NCI-H1694 treated with DMSO at 0.1 percent for 48 hours (cell line): ENCODE measurements at regions not wholly inside any gene's neighbourhood (a gene's known extent, or its start where the extent isn't known, plus 50 kb on each side); places are given as distances from the start of the nearest gene placed in this dataset.

Experiments used
- DNase-seq: peaks from one replicate; lab custom pipeline; 2025; lab: John Stamatoyannopoulos, UW

DNA sequence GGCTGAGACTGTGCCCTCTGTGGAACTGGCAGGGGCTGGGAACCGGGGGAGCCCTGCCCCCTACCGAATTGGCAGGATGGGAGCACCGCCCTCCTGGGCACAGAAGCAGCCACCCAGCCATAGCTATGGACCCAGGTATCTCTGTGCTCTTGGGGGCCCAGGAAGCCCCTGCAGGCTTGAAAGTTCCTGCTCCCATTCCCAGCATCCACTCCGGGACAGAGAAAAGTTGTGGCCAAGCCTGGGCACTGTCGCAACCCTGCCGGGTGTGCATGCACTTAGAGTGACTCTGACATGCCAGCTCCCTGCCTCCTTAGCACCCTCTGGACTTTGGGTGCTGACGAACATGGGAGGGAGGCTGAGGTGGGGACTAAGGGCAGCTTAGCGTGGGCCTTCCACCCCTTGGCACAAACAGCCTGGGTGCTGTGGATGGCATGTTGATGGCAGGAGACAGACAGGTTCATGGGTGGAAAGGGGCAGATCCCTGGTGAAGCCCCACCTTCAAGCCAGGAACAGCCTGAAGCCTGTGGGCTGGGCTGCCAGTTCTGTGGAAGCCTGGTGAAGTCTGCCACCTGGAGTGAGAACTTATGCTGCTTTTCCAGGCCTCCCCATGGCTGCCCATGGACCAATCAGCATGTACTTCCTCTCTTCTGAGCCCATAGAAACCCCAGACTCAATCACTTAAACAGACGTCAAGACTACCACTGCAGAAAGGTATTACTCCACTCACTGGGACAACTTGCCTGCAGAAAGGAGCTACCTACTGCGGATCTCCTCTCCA is 279.0 kb downstream of the ATXN7L3B start:
- DNase-seq, result no peak

GRCh38 chr12:74817499-74817898 is 279.9 kb downstream of the ATXN7L3B start:
- no peak for DNase-seq

GRCh38 chr12:74818412-74818811 is 280.8 kb downstream of the ATXN7L3B start:
- no peak for DNase-seq

GRCh38 chr12:74820324-74820723 is 282.7 kb downstream of the ATXN7L3B start:
- DNase-seq, result no peak

DNA sequence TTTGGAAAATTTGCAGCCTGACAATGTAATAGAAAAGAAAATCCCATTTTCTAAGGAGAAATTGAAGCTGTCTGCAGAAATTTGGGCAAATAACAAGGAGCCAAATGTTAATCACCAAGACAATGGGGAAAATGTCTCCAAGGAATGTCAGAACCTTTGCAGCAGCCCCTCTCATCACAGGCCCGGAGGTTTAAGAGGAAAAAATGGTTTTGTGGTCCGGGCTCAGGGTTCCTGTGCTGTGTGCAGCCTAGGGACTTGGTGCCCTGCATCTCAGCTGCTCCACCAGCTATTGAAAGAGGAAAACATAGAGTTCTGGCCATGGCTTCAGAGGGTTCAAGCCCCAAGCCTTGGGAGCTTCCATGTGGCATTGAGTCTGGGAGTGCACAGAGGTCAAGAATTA is 298.9 kb downstream of the ATXN7L3B start:
- no peak for DNase-seq

GRCh38 chr12:74846116-74846515 is 308.5 kb downstream of the ATXN7L3B start:
- DNase-seq, result no peak

GRCh38 chr12:74847169-74847568 is 309.5 kb downstream of the ATXN7L3B start:
- DNase-seq, result no peak

- DNase-seq, result no peak
Measured at GRCh38 chr12:74848006-74848405, 310.4 kb downstream of the ATXN7L3B start.

DNA sequence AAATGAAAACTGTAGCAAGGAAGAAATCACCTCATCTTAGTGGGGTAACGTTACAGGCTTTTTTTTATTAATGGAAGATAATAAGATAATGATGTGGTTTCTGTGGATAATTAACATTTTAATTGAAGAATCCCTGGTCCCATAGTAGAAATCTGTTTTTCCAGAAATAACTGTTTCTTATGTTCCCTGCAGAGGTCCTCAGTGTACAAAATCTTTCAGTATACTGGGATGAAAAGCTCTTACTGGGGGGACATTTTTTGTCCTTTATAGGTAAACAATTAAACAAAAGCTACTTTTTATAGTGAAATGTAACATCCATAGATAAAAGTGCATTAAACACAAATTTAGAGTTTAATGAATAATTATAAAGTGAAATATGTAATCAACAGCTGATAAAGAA is 312.2 kb downstream of the ATXN7L3B start:
- no peak for DNase-seq

- no peak for DNase-seq
Measured at GRCh38 chr12:74871817-74872216, 334.2 kb downstream of the ATXN7L3B start.

DNA sequence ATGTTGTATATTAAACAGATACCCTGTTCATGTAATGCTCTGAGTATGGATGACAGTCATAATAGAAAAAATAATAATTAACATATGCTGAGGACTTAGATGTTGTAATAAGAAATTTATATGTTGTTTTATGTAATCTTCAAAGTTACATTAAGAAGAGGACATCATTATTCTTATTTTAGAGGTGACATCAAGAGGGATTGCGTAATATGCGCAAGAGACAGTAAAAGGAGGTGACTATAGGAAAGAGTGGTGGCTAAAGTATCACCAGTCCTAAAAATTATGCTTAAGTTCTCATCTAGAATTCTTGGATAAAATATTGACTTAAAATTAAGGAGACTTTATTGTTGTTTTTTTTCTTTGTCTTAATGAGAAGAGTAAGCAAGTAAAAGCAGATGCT is 323.9 kb downstream of the KCNC2 start:
- DNase-seq, result no peak

GRCh38 chr12:74889073-74889472 is 320.6 kb downstream of the KCNC2 start:
- DNase-seq, result no peak

- no peak for DNase-seq
Measured at GRCh38 chr12:74889563-74890236, 319.9 kb downstream of the KCNC2 start.

DNA sequence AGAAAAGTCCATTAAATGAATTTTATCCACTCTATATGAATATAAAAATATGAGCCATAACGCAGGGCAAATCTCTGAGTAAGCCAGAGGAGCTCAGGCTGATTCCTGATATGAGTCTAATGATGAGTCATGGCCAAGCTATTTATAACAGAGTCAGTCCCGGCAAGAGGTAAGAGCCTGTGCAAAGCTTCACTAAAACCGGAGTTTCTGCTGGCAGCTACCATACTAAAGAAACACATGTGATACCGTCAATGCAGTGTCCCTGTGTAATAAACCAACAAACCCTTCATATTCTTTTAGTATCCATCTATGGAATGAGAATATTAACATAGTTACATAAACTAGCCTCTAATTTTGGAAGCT is 319.4 kb downstream of the KCNC2 start:
- DNase-seq, result no peak

- no peak for DNase-seq
Measured at GRCh38 chr12:74891083-74891668, 318.5 kb downstream of the KCNC2 start.

DNA sequence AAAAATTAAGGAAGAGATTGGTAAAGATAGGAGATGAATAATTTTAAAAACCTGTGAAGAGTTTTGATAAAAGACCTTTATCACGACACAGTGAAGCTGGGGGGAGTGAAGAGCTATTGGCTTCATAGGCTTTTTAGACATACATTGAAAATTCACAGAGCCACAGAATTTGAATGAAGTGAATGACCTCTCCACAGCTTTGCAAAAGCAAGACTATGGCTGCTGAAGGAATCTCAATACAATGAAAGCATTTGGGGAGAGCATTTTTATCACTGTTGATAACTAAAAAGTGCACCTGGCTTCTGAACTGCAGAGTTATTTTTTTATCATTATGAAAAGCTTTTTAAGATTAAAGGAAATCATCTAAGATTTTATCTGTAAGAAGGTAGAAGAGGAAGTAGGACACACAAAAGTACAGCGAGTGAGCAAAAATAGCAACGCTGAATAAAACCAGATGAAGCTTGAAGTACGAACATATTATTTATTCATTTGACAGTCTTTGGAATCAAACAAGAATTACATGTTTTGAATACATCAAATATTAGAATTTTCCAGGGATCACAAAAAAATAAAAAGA is 317.5 kb downstream of the KCNC2 start:
- DNase-seq, result no peak

- no peak for DNase-seq
Measured at GRCh38 chr12:74896186-74896585, 313.5 kb downstream of the KCNC2 start.

GRCh38 chr12:74897425-74898211 is 312.0 kb downstream of the KCNC2 start:
- no peak for DNase-seq

- DNase-seq, result no peak
Measured at GRCh38 chr12:74899031-74899829, 310.4 kb downstream of the KCNC2 start.

GRCh38 chr12:74900232-74900631 is 309.4 kb downstream of the KCNC2 start:
- no peak for DNase-seq

DNA sequence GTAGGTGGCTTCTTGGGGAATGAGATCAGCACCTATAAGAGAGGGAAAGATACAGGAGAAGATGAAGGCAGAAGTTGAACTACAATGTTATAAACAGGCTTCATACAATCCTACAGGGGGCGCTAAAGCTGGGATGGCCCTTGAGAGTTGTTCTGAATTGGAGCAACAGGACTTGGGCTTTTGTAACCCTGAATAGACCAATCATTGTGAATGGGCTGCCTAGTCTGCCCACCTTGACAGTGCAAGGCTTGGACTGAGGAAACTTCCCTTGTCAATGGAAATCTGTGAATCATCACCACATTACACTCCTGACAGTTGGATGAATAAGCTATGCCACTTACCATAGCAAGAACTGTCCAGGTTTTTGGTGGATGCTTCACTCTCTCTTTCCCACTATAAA is 306.1 kb downstream of the KCNC2 start:
- no peak for DNase-seq
